Lung microvascular endothelial cell (primary cell): ENCODE measurements at regions not wholly inside any gene's neighbourhood (a gene's known extent, or its start where the extent isn't known, plus 50 kb on each side); places are given as distances from the start of the nearest gene placed in this dataset.

Experiments
- DNase-seq, 2 donors: peaks; one replicate each; pipeline versions ENCODE4 v3.0.0 to v3.0.0-alpha.2; 2010; ENCODE audit warnings: low read depth in 2 of 2

- DNase-seq: no peak
These were observed 834.9 kb downstream of the BCL11B start for GRCh38 chr14:98437113-98437512.

GRCh38 chr14:98444077-98444476 lies 827.9 kb downstream of the BCL11B start:
- no peak for DNase-seq

- DNase-seq: no peak
These were observed 826.3 kb downstream of the BCL11B start for GRCh38 chr14:98445718-98446117.

- DNase-seq: no peak
These were observed 825.5 kb downstream of the BCL11B start for GRCh38 chr14:98446508-98446907.

GRCh38 chr14:98456231-98456630 lies 815.8 kb downstream of the BCL11B start:
- no peak for DNase-seq

- no peak for DNase-seq
These were observed 813.3 kb downstream of the BCL11B start for GRCh38 chr14:98458702-98459101.

- no peak for DNase-seq
These were observed 809.1 kb downstream of the BCL11B start for GRCh38 chr14:98462908-98463307.

- DNase-seq: no peak
These were observed 805.2 kb downstream of the BCL11B start for GRCh38 chr14:98466807-98467206.

GRCh38 chr14:98470663-98471062 lies 801.3 kb downstream of the BCL11B start:
- no peak for DNase-seq

GRCh38 chr14:98474900-98475299 lies 797.1 kb downstream of the BCL11B start:
- no peak for DNase-seq

- DNase-seq: no peak
These were observed 794.1 kb downstream of the BCL11B start for GRCh38 chr14:98477935-98478334.

- no peak for DNase-seq
These were observed 782.9 kb downstream of the BCL11B start for GRCh38 chr14:98489115-98489514.

GRCh38 chr14:98494582-98494981 lies 777.4 kb downstream of the BCL11B start:
- no peak for DNase-seq

- no peak for DNase-seq
These were observed 773.7 kb downstream of the BCL11B start for GRCh38 chr14:98498019-98498885.

GRCh38 chr14:98501335-98501734 lies 770.7 kb downstream of the BCL11B start:
- DNase-seq: no peak

GRCh38 chr14:98501836-98502235 lies 770.2 kb downstream of the BCL11B start:
- no peak for DNase-seq

- no peak for DNase-seq
These were observed 768.7 kb downstream of the BCL11B start for GRCh38 chr14:98503086-98503815.

GRCh38 chr14:98507264-98507663 lies 764.7 kb downstream of the BCL11B start:
- DNase-seq: no peak

GRCh38 chr14:98510392-98510791 lies 761.6 kb downstream of the BCL11B start:
- no peak for DNase-seq

- no peak for DNase-seq
These were observed 759.3 kb downstream of the BCL11B start for GRCh38 chr14:98512501-98513251.

GRCh38 chr14:98513558-98513957 lies 758.4 kb downstream of the BCL11B start:
- DNase-seq: no peak

GRCh38 chr14:98514016-98514415 lies 758.0 kb downstream of the BCL11B start:
- no peak for DNase-seq
